HepG2 (cell line): ENCODE measurements at regions not wholly inside any gene's neighbourhood (a gene's known extent, or its start where the extent isn't known, plus 50 kb on each side); places are given as distances from the start of the nearest gene placed in this dataset.

Experiments used
- ATAC-seq: fragments of 200-7000 bp; cut with Tn5 transposase; 3 replicates; pipeline ENCODE4 v1.9.1; 2020; ENCODE audit warnings: mild to moderate bottlenecking, moderate library complexity
- BruUV-seq: library from RNA; stranded (reverse); fragments of 400-500 nt; replicated peaks from 2 replicates; lab custom pipeline; 2021; lab: Mats Ljungman, UMichigan
- CTCF ChIA-PET: fragments of 300-600 bp; formaldehyde crosslinking; extraction: SDS; loops from one replicate; lab custom pipeline; 2021; ENCODE audit warnings: low total read pairs, inconsistent platforms, low intra/inter-chr PET ratio; lab: Yijun Ruan, JAX
- POLR2A ChIA-PET: fragments of 350-600 bp; sonication (Branson Sonifier 250); formaldehyde crosslinking; loops from one replicate; lab custom pipeline; 2020; ENCODE audit warnings: antibody characterized with exemption, inconsistent platforms; lab: Yijun Ruan, JAX
- DNase-seq: peaks from one replicate; pipeline ENCODE4 v3.0.0-alpha.2; 2015; ENCODE audit warnings: low spot score
- FAIRE-seq: peaks from 3 replicates; lab custom pipeline; 2011; peaks lifted over from hg19 to GRCh38; lab: Jason Lieb, UNC
- H2AFZ ChIP-seq: one replicate; pipeline ENCODE4 v1.6.1; 2011; ENCODE audit warnings: low read length, inconsistent platforms
- H3K27ac ChIP-seq: fragments of 300-600 bp; 3 replicates; pipeline ENCODE4 v1.8.0; 2011; ENCODE audit warnings: mixed run types, mild to moderate bottlenecking, mixed read lengths, low read length, inconsistent platforms; ENCODE audit not compliant: insufficient read depth; ENCODE audit errors: extremely low read length
- H3K27me3 ChIP-seq, 2 experiments: fragments of 200-600 bp in 1 of 2; 2 replicates in 1 of 2; 3 replicates in 1 of 2; pipeline versions ENCODE4 v1.6.0 to v1.8.0; 2011; ENCODE audit warnings: low read length in 2 of 2, mild to moderate bottlenecking in 2 of 2, moderate library complexity in 2 of 2, inconsistent platforms in 1 of 2; ENCODE audit not compliant: insufficient read depth in 2 of 2, control insufficient read depth in 1 of 2
- H3K36me3 ChIP-seq, 2 experiments: fragments of 200-600 bp in 1 of 2; replicated peaks in 1 of 2; 2 replicates in 1 of 2; 3 replicates in 1 of 2; pipeline versions ENCODE4 v1.5.1 to v1.8.0; 2011; ENCODE audit warnings: low read length in 2 of 2, inconsistent platforms in 1 of 2; ENCODE audit not compliant: insufficient read depth in 2 of 2, control insufficient read depth in 1 of 2
- H3K4me1 ChIP-seq: 2 replicates; pipeline ENCODE4 v1.5.1; 2012; ENCODE audit warnings: low read length, inconsistent platforms; ENCODE audit not compliant: insufficient read depth
- H3K4me2 ChIP-seq: 2 replicates; pipeline ENCODE4 v1.6.0; 2011; ENCODE audit warnings: low read depth, low read length, inconsistent platforms
- H3K4me3 ChIP-seq, 3 experiments: fragments of 200-600 bp in 1 of 3; sonication (generic), shearing (Covaris generic) in 1 of 3; replicated peaks in 1 of 3; 2 replicates each; pipeline ENCODE4 v1.5.1; 2011 to 2016; ENCODE audit warnings: low read length in 3 of 3, inconsistent platforms in 2 of 3, low read depth in 2 of 3, mild to moderate bottlenecking in 2 of 3, control low read depth in 1 of 3, mixed read lengths in 1 of 3; ENCODE audit not compliant: insufficient read depth in 1 of 3
- H3K79me2 ChIP-seq: one replicate; pipeline ENCODE4 v1.6.1; 2011; ENCODE audit warnings: low read length, inconsistent platforms; ENCODE audit not compliant: insufficient read depth
- H3K9ac ChIP-seq: 2 replicates; pipeline ENCODE4 v1.6.0; 2011; ENCODE audit warnings: mild to moderate bottlenecking, low read depth, low read length, inconsistent platforms; ENCODE audit not compliant: insufficient read depth
- H3K9me3 ChIP-seq: 2 replicates; pipeline ENCODE4 v1.5.1; 2012; ENCODE audit warnings: mild to moderate bottlenecking, low read length
- H4K20me1 ChIP-seq: 2 replicates; pipeline ENCODE4 v1.6.0; 2011; ENCODE audit warnings: inconsistent platforms, mild to moderate bottlenecking, low read length, moderate library complexity; ENCODE audit not compliant: insufficient read depth
- AKNA ChIP-seq: sonication (generic); formaldehyde crosslinking; IDR thresholded peaks from 2 replicates; pipeline ENCODE4 v1.4.0; 2020; ENCODE audit warnings: missing genetic modification reagents, borderline replicate concordance
- MATR3 ChIP-seq: sonication (generic); formaldehyde crosslinking; IDR thresholded peaks from 2 replicates; pipeline ENCODE4 v1.4.0; 2020; ENCODE audit warnings: missing genetic modification reagents
- RFX5 ChIP-seq: IDR thresholded peaks from 2 replicates; pipeline ENCODE4 v1.6.1; 2011; ENCODE audit warnings: low read depth, low read length, improper control_type of control experiment
- SRSF4 ChIP-seq: fragments of 200-400 bp; formaldehyde crosslinking; IDR thresholded peaks from one replicate; pipeline ENCODE4 v1.6.1; 2018; ENCODE audit warnings: mild to moderate bottlenecking, low read depth, low read length, moderate library complexity; ENCODE audit not compliant: poor library complexity, severe bottlenecking
- WGBS: methylation state at CpG from one replicate; pipeline ENCODE4 v1.1.6; 2017; ENCODE audit warnings: low lambda C conversion rate; 5-methylcytosine and 5-hydroxymethylcytosine counted together
- in situ Hi-C: cut with HindIII; loops from 2 replicates; pipeline ENCODE4 v1.10.0; 2017; ENCODE audit warnings: low pct_unique_long_range_greater_than_20kb; ENCODE audit not compliant: extremely low pct_ligation_motif_present
- intact Hi-C: fragments of 100-400 bp; cut with micrococcal nuclease; formaldehyde crosslinking; loops from one replicate; pipeline ENCODE4 v1.10.0; 2022; ENCODE audit not compliant: unreplicated experiment

- Histone ChIP-seq H3K4me2 (no peak overlapping the region), H3K27ac (no peak overlapping the region), H4K20me1 (no peaks in the 10 kb centered on the region), H3K9ac (no peak overlapping the region), H3K79me2 (no peaks in the 10 kb centered on the region), H2AFZ (no peak overlapping the region), H3K27me3 (no peaks in the 10 kb centered on the region), H3K9me3 (no peaks in the 10 kb centered on the region), H3K36me3 (no peaks in the 10 kb centered on the region), H3K4me3 (no peak overlapping the region), H3K4me1 (no peaks in the 10 kb centered on the region)
- in situ Hi-C loops (no loop called here), intact Hi-C loops (no loop called here)
- 16% methylated on average over 4 of the region's 4 CpGs for WGBS
- BruUV-seq, result no TSS peak
- DNase-seq (no peak), FAIRE-seq (no peak), ATAC-seq (no peak)
- POLR2A ChIA-PET, result no interaction called here
- no peak for TF ChIP-seq AKNA (CRISPR knock-in tag)
- TF ChIP-seq SRSF4, result no peak
- CTCF ChIA-PET, result no interaction called here
These were observed 208.9 kb upstream of the WSCD1 start for GRCh38 chr17:5861246-5861645.

- Histone ChIP-seq H3K79me2 (no peaks in the 10 kb centered on the region), H3K4me3 (no peak overlapping the region), H3K4me1 (no peaks in the 10 kb centered on the region), H3K36me3 (no peaks in the 10 kb centered on the region), H3K9ac (no peak overlapping the region), H3K9me3 (no peaks in the 10 kb centered on the region), H3K27me3 (no peaks in the 10 kb centered on the region), H4K20me1 (no peaks in the 10 kb centered on the region), H3K27ac (no peak overlapping the region), H2AFZ (no peak overlapping the region), H3K4me2 (no peak overlapping the region)
- no TSS peak for BruUV-seq
- DNase-seq (no peak), ATAC-seq (no peak), FAIRE-seq (no peak)
- 44% methylated on average over 2 of the region's 4 CpGs for WGBS
- ChIA-PET POLR2A (no interaction called here), CTCF (no interaction called here)
- TF ChIP-seq RFX5 (peak; percentile 95), MATR3 (no peak)
- intact Hi-C loops (no loop called here), in situ Hi-C loops (no loop called here)
These were observed 208.3 kb upstream of the WSCD1 start for GRCh38 chr17:5861854-5862253.
